Activated CD4-positive, alpha-beta T cell treated with anti-CD3 and anti-CD28 coated beads for 36 hours (primary cell): ENCODE measurements at regions not wholly inside any gene's neighbourhood (a gene's known extent, or its start where the extent isn't known, plus 50 kb on each side); places are given as distances from the start of the nearest gene placed in this dataset.

Experiments used
- ATAC-seq: fragments of 200-7000 bp; cut with Tn5 transposase; one replicate; pipeline ENCODE4 v1.10.0; 2021; ENCODE audit warnings: mild to moderate bottlenecking, moderate library complexity
- CTCF ChIA-PET: fragments of 350-600 bp; sonication (Branson Sonifier 250); formaldehyde crosslinking; loops from one replicate; lab custom pipeline; 2021; ENCODE audit warnings: antibody characterized with exemption; lab: Charles Lee
- POLR2A ChIA-PET: fragments of 350-600 bp; sonication (Branson Sonifier 250); formaldehyde crosslinking; loops from one replicate; lab custom pipeline; 2021; ENCODE audit warnings: antibody characterized with exemption, inconsistent platforms; lab: Charles Lee
- DNase-seq: peaks from one replicate; pipeline ENCODE4 v3.0.0-alpha.2; 2020
- H3K27ac Mint-ChIP-seq: one replicate; pipeline ENCODE4 v1.8.0; 2021; ENCODE audit warnings: mixed read lengths
- H3K27me3 Mint-ChIP-seq: one replicate; pipeline ENCODE4 v1.8.0; 2021; ENCODE audit warnings: mixed read lengths
- H3K36me3 Mint-ChIP-seq: one replicate; pipeline ENCODE4 v1.8.0; 2021; ENCODE audit warnings: low read depth, mixed read lengths
- H3K4me1 Mint-ChIP-seq: one replicate; pipeline ENCODE4 v1.8.0; 2021; ENCODE audit warnings: mixed read lengths
- H3K4me3 Mint-ChIP-seq: one replicate; pipeline ENCODE4 v1.8.0; 2021; ENCODE audit warnings: mild to moderate bottlenecking, moderate library complexity, mixed read lengths
- H3K9me3 Mint-ChIP-seq: one replicate; pipeline ENCODE4 v1.8.0; 2021; ENCODE audit warnings: low read depth, mixed read lengths
- intact Hi-C, 2 experiments: fragments of 100-400 bp; cut with DNase I in 1 of 2; cut with micrococcal nuclease in 1 of 2; formaldehyde crosslinking; loops; one replicate each; pipeline versions ENCODE4 v1.14.2 to v1.15.1; 2022 to 2024; cut with DNase I, micrococcal nuclease

- no peaks in the 10 kb centered on the region for H3K27me3 Mint-ChIP-seq
- intact Hi-C loops, result no loop called here
- CTCF ChIA-PET, result interaction anchor here (0.6 kb wide), 1 partner anchor 305 kb away, joined by 4 read pairs; no protein-coding TSS in a partner anchor
- H3K4me3 Mint-ChIP-seq, result no peak overlapping the region
- H3K27ac Mint-ChIP-seq, result no peak overlapping the region
- no peak for ATAC-seq
- POLR2A ChIA-PET, result no interaction called here
- H3K36me3 Mint-ChIP-seq, result no peaks in the 10 kb centered on the region
- peaks cover 9% of the 10 kb centered on the region for H3K9me3 Mint-ChIP-seq
- no peak for DNase-seq
- H3K4me1 Mint-ChIP-seq, result no peaks in the 10 kb centered on the region
These were observed 74.3 kb downstream of the SLC25A15 start for GRCh38 chr13:40863723-40864122.

- Mint-ChIP-seq H3K27ac (no peak overlapping the region), H3K36me3 (peaks cover 77% of the 10 kb centered on the region), H3K27me3 (no peaks in the 10 kb centered on the region), H3K4me1 (no peaks in the 10 kb centered on the region), H3K4me3 (no peak overlapping the region), H3K9me3 (peaks cover 52% of the 10 kb centered on the region)
- DNase-seq (no peak), ATAC-seq (no peak)
- CTCF ChIA-PET, result no interaction called here
- intact Hi-C loops, result no loop called here
- POLR2A ChIA-PET, result no interaction called here
These were observed 84.8 kb downstream of the SLC25A15 start for GRCh38 chr13:40874138-40874779.

- CTCF ChIA-PET, result interaction anchor here (1.5 kb wide), 1 partner anchor 47 kb away, joined by 3 read pairs; no protein-coding TSS in a partner anchor
These were observed 85.6 kb downstream of the SLC25A15 start for GRCh38 chr13:40875044-40875443.

GRCh38 chr13:40875583-40875982, 86.2 kb downstream of the SLC25A15 start:
- H3K9me3 Mint-ChIP-seq, result peaks cover 58% of the 10 kb centered on the region
- ChIA-PET POLR2A (no interaction called here), CTCF (interaction anchor here (1.5 kb wide), 1 partner anchor 47 kb away, joined by 3 read pairs; no protein-coding TSS in a partner anchor)

More at GRCh38 chr13:40875044-40875443, 85.6 kb downstream of the SLC25A15 start:
- Mint-ChIP-seq H3K27me3 (no peaks in the 10 kb centered on the region), H3K4me1 (no peaks in the 10 kb centered on the region), H3K36me3 (peaks cover 84% of the 10 kb centered on the region), H3K9me3 (peaks cover 57% of the 10 kb centered on the region), H3K4me3 (no peak overlapping the region), H3K27ac (no peak overlapping the region)
- POLR2A ChIA-PET, result no interaction called here
- ATAC-seq (no peak), DNase-seq (no peak)
- intact Hi-C loops, result no loop called here

GRCh38 chr13:40876020-40876738, 86.8 kb downstream of the SLC25A15 start:
- Mint-ChIP-seq H3K36me3 (peaks cover 90% of the 10 kb centered on the region), H3K27me3 (no peaks in the 10 kb centered on the region), H3K4me1 (no peaks in the 10 kb centered on the region), H3K9me3 (peaks cover 60% of the 10 kb centered on the region), H3K4me3 (no peak overlapping the region), H3K27ac (no peak overlapping the region)
- intact Hi-C loops, result no loop called here
- ChIA-PET POLR2A (no interaction called here), CTCF (interaction anchor here (0.7 to 1.5 kb wide), 2 partner anchors 46 to 363 kb away, joined by 3 read pairs; no protein-coding TSS in a partner anchor)
- no peak for DNase-seq
- no peak for ATAC-seq

More at GRCh38 chr13:40875583-40875982, 86.2 kb downstream of the SLC25A15 start:
- ATAC-seq, result no peak
- H3K27me3 Mint-ChIP-seq, result no peaks in the 10 kb centered on the region
- H3K4me1 Mint-ChIP-seq, result no peaks in the 10 kb centered on the region
- no peak overlapping the region for H3K4me3 Mint-ChIP-seq
- DNase-seq, result no peak
- H3K36me3 Mint-ChIP-seq, result peaks cover 85% of the 10 kb centered on the region
- intact Hi-C loops, result no loop called here
- H3K27ac Mint-ChIP-seq, result no peak overlapping the region

GRCh38 chr13:40878321-40878720, 88.9 kb downstream of the SLC25A15 start:
- no peak overlapping the region for H3K27ac Mint-ChIP-seq
- DNase-seq (no peak), ATAC-seq (no peak)
- no peaks in the 10 kb centered on the region for H3K27me3 Mint-ChIP-seq
- H3K4me1 Mint-ChIP-seq, result peaks cover 12% of the 10 kb centered on the region
- peaks cover 55% of the 10 kb centered on the region for H3K9me3 Mint-ChIP-seq
- CTCF ChIA-PET, result no interaction called here
- H3K36me3 Mint-ChIP-seq, result peaks cover 92% of the 10 kb centered on the region
- no peak overlapping the region for H3K4me3 Mint-ChIP-seq
- POLR2A ChIA-PET, result no interaction called here
- intact Hi-C loops, result no loop called here

- ChIA-PET CTCF (interaction anchor here (0.6 kb wide), 1 partner anchor 43 kb away, joined by 3 read pairs; no protein-coding TSS in a partner anchor), POLR2A (no interaction called here)
- no peak overlapping the region for H3K27ac Mint-ChIP-seq
- intact Hi-C loops, result no loop called here
- peaks cover 50% of the 10 kb centered on the region for H3K9me3 Mint-ChIP-seq
- no peak for ATAC-seq
- H3K4me3 Mint-ChIP-seq, result no peak overlapping the region
- DNase-seq, result no peak
- H3K4me1 Mint-ChIP-seq, result peaks cover 12% of the 10 kb centered on the region
- peaks cover 87% of the 10 kb centered on the region for H3K36me3 Mint-ChIP-seq
- H3K27me3 Mint-ChIP-seq, result no peaks in the 10 kb centered on the region
These were observed 89.4 kb downstream of the SLC25A15 start for GRCh38 chr13:40878823-40879222.
